ENCODE measurements at regions not wholly inside any gene's neighbourhood (a gene's known extent, or its start where the extent isn't known, plus 50 kb on each side); places are given as distances from the start of the nearest gene placed in this dataset.

- TF ChIP-seq ZNF510 (tag by site-specific recombination; IDR thresholded peaks at IDR 0.05; ENCODE audit: insufficient replicate concordance), result no peak
- no peak for TF ChIP-seq ZFP69B (tag by site-specific recombination; IDR thresholded peaks at IDR 0.05)
- TF ChIP-seq GFI1B (tag by site-specific recombination; IDR thresholded peaks at IDR 0.05), result no peak
- TF ChIP-seq ZNF776 (tag by site-specific recombination; IDR thresholded peaks at IDR 0.05; ENCODE audit: borderline replicate concordance), result no peak
- no peak for TF ChIP-seq ZNF449 (tag by site-specific recombination; IDR thresholded peaks at IDR 0.05)
- TF ChIP-seq ZNF2 (tag by site-specific recombination; IDR thresholded peaks at IDR 0.05), result no peak
- no peak for TF ChIP-seq SP7 (tag by site-specific recombination; IDR thresholded peaks at IDR 0.05)
- no peak for TF ChIP-seq PATZ1 (tag by site-specific recombination; IDR thresholded peaks at IDR 0.05)
- no peak for TF ChIP-seq ATF2 (tag by site-specific recombination; IDR thresholded peaks at IDR 0.05; ENCODE audit: low read depth)
- TF ChIP-seq ZNF112 (tag by site-specific recombination; IDR thresholded peaks at IDR 0.05), result no peak
- no peak for TF ChIP-seq ZNF174 (tag by site-specific recombination; IDR thresholded peaks at IDR 0.05)
- no peak for TF ChIP-seq ZBTB17 (tag by site-specific recombination; IDR thresholded peaks at IDR 0.05)
- no peak for TF ChIP-seq SALL2 (tag by site-specific recombination; IDR thresholded peaks at IDR 0.05; ENCODE audit: borderline replicate concordance)
- no peak for TF ChIP-seq OVOL3 (tag by site-specific recombination; IDR thresholded peaks at IDR 0.05)
- Histone ChIP-seq H3K9me3 (ENCODE audit: control insufficient read depth, insufficient read depth, low read depth, low read length) (no peaks in the 10 kb centered on the region), H3K4me1 (ENCODE audit: control insufficient read depth, insufficient read depth, low read length) (no peaks in the 10 kb centered on the region), H3K36me3 (ENCODE audit: control insufficient read depth in 2 of 2, insufficient read depth in 1 of 2, low read length in 2 of 2) (no peaks in the 10 kb centered on the region), H3K4me3 (ENCODE audit: low read depth, low read length) (no peak overlapping the region), H3K27ac (ENCODE audit: extremely low read depth, low read depth, low read length) (no peak overlapping the region)
- CTCF ChIA-PET, result interaction anchor here (0.7 to 1.0 kb wide), 3 partner anchors 11 to 302 kb away, joined by 3 read pairs; no protein-coding TSS in a partner anchor
- POLR2A ChIA-PET, result no interaction called here
These were observed 146.6 kb upstream of the SLC24A2 start for GRCh38 chr9:19935422-19935821.

- Histone ChIP-seq H3K36me3 (ENCODE audit: control insufficient read depth in 2 of 2, insufficient read depth in 1 of 2, low read length in 2 of 2) (no peaks in the 10 kb centered on the region), H3K9me3 (ENCODE audit: control insufficient read depth, insufficient read depth, low read depth, low read length) (no peaks in the 10 kb centered on the region), H3K4me1 (ENCODE audit: control insufficient read depth, insufficient read depth, low read length) (no peaks in the 10 kb centered on the region), H3K27ac (ENCODE audit: extremely low read depth, low read depth, low read length) (no peak overlapping the region), H3K4me3 (ENCODE audit: low read depth, low read length) (no peak overlapping the region)
- ChIA-PET POLR2A (interaction anchor here (0.6 kb wide), 1 partner anchor 473 kb away, joined by 3 read pairs; no protein-coding TSS in a partner anchor), CTCF (no interaction called here)
- TF ChIP-seq ZNF707 (tag by site-specific recombination; IDR thresholded peaks at IDR 0.05), result no peak
- TF ChIP-seq ZNF19 (tag by site-specific recombination; IDR thresholded peaks at IDR 0.05; ENCODE audit: low read depth), result no peak
- TF ChIP-seq PRDM6 (tag by site-specific recombination; IDR thresholded peaks at IDR 0.05), result no peak
- no peak for TF ChIP-seq MEIS1 (CRISPR knock-in tag; IDR thresholded peaks at IDR 0.05; ENCODE audit: borderline replicate concordance)
- TF ChIP-seq ZNF16 (tag by site-specific recombination; IDR thresholded peaks at IDR 0.05; ENCODE audit: low read depth), result no peak
- no peak for TF ChIP-seq ZNF112 (tag by site-specific recombination; IDR thresholded peaks at IDR 0.05)
- no peak for TF ChIP-seq ZNF549 (tag by site-specific recombination; IDR thresholded peaks at IDR 0.05)
- TF ChIP-seq GFI1B (tag by site-specific recombination; IDR thresholded peaks at IDR 0.05), result no peak
- no peak for TF ChIP-seq ZSCAN30 (tag by site-specific recombination; IDR thresholded peaks at IDR 0.05)
- no peak for TF ChIP-seq GLIS2 (tag by site-specific recombination; IDR thresholded peaks at IDR 0.05)
- no peak for TF ChIP-seq ZNF350 (tag by site-specific recombination; IDR thresholded peaks at IDR 0.05)
These were observed 145.5 kb upstream of the SLC24A2 start for GRCh38 chr9:19934301-19934871.

All from HEK293 (cell line).